Prostate gland (tissue), 2 donors: ENCODE measurements at regions not wholly inside any gene's neighbourhood (a gene's known extent, or its start where the extent isn't known, plus 50 kb on each side); places are given as distances from the start of the nearest gene placed in this dataset.

Source experiments
- DNase-seq: peaks from one replicate; pipeline ENCODE4 v3.0.0-alpha.2; 2019; ENCODE audit warnings: low spot score
- H3K27ac ChIP-seq, 2 donors: fragments of 200-600 bp; sonication (generic); 2 replicates each; pipeline ENCODE4 v1.5.1; 2017 to 2019
- H3K27me3 ChIP-seq: fragments of 200-600 bp; sonication (generic); replicated peaks from 2 replicates; pipeline ENCODE4 v1.5.1; 2019; ENCODE audit not compliant: insufficient read depth
- H3K36me3 ChIP-seq, 2 donors: fragments of 200-600 bp; sonication (generic); 1 replicate in 1 of 2; 2 replicates in 1 of 2; pipeline versions ENCODE4 v1.5.1 to v1.8.1; 2017 to 2019
- H3K4me1 ChIP-seq: fragments of 200-600 bp; sonication (generic); replicated peaks from 2 replicates; pipeline ENCODE4 v1.5.1; 2019
- H3K4me3 ChIP-seq, 2 donors: fragments of 200-600 bp; sonication (generic); 2 replicates each; pipeline ENCODE4 v1.5.1; 2017 to 2019
- H3K9me3 ChIP-seq: fragments of 200-600 bp; sonication (generic); 2 replicates; pipeline ENCODE4 v1.5.1; 2017
- CTCF ChIP-seq, 4 experiments: fragments of 200-600 bp in 2 of 4; fragments of 450-650 bp in 2 of 4; sonication (generic) in 2 of 4; IDR thresholded peaks; 1 replicate in 3 of 4; 2 replicates in 1 of 4; pipeline ENCODE4 v1.5.1; 2016 to 2019; ENCODE audit warnings: antibody characterized with exemption in 4 of 4, mild to moderate bottlenecking in 2 of 4, moderate library complexity in 2 of 4
- POLR2A ChIP-seq: fragments of 450-650 bp; IDR thresholded peaks from one replicate; pipeline ENCODE4 v1.6.1; 2016; ENCODE audit warnings: antibody characterized with exemption, mild to moderate bottlenecking
- POLR2AphosphoS5 ChIP-seq: sonication (generic); formaldehyde crosslinking; IDR thresholded peaks from one replicate; pipeline ENCODE4 v1.6.1; 2017; ENCODE audit warnings: antibody characterized with exemption
- WGBS: methylation state at CpG from one replicate; pipeline ENCODE4 v1.1.5; 2018; 5-methylcytosine and 5-hydroxymethylcytosine counted together
- intact Hi-C: fragments of 100-400 bp; cut with DNase I; formaldehyde crosslinking; loops from one replicate; pipeline ENCODE4 v1.14.2; 2022

- TF ChIP-seq POLR2A (no peak), CTCF (IDR thresholded peaks at IDR 0.05) (no peak), POLR2AphosphoS5 (no peak)
- Histone ChIP-seq H3K27ac (no peak overlapping the region), H3K4me1 (no peaks in the 10 kb centered on the region), H3K36me3 (no peaks in the 10 kb centered on the region), H3K9me3 (no peaks in the 10 kb centered on the region), H3K27me3 (no peaks in the 10 kb centered on the region), H3K4me3 (no peak overlapping the region)
- DNase-seq: no peak
- 58% methylated on average over 5 of the region's 5 CpGs for WGBS
- intact Hi-C loops: no loop called here
Observed at GRCh38 chr11:91717169-91717568, 507.4 kb upstream of the FAT3 start.

GRCh38 chr11:91707652-91708482 is 516.8 kb upstream of the FAT3 start:
- TF ChIP-seq POLR2AphosphoS5: no peak
- TF ChIP-seq POLR2A: no peak
- TF ChIP-seq CTCF (IDR thresholded peaks at IDR 0.05): no peak
- no peak overlapping the region for H3K4me3 ChIP-seq
- no peak overlapping the region for H3K27ac ChIP-seq
- no peaks in the 10 kb centered on the region for H3K36me3 ChIP-seq
- WGBS: 35% methylated on average over 2 of the region's 2 CpGs
- intact Hi-C loops: no loop called here
- no peaks in the 10 kb centered on the region for H3K9me3 ChIP-seq
- no peaks in the 10 kb centered on the region for H3K4me1 ChIP-seq
- no peak for DNase-seq
- no peaks in the 10 kb centered on the region for H3K27me3 ChIP-seq

- Histone ChIP-seq H3K27ac (no peak overlapping the region), H3K27me3 (no peaks in the 10 kb centered on the region), H3K9me3 (no peaks in the 10 kb centered on the region), H3K36me3 (no peaks in the 10 kb centered on the region), H3K4me3 (no peak overlapping the region), H3K4me1 (no peaks in the 10 kb centered on the region)
- 60% methylated on average over 1 of the region's 1 CpG for WGBS
- no peak for DNase-seq
- no peak for TF ChIP-seq CTCF (IDR thresholded peaks at IDR 0.05)
- no peak for TF ChIP-seq POLR2A
- TF ChIP-seq POLR2AphosphoS5: no peak
- intact Hi-C loops: no loop called here
Observed at GRCh38 chr11:91703042-91703441, 521.6 kb upstream of the FAT3 start.

- TF ChIP-seq POLR2A: no peak
- TF ChIP-seq CTCF (IDR thresholded peaks at IDR 0.05): no peak
- WGBS: 55% methylated on average over 2 of the region's 2 CpGs
- intact Hi-C loops: no loop called here
Observed at GRCh38 chr11:91700854-91701253, 523.8 kb upstream of the FAT3 start.

GRCh38 chr11:91698845-91699244 is 525.8 kb upstream of the FAT3 start:
- no peak for TF ChIP-seq POLR2A
- no peak for TF ChIP-seq CTCF (IDR thresholded peaks at IDR 0.05)
- TF ChIP-seq POLR2AphosphoS5: no peak
- Histone ChIP-seq H3K4me3 (no peak overlapping the region), H3K27me3 (no peaks in the 10 kb centered on the region), H3K9me3 (no peaks in the 10 kb centered on the region), H3K27ac (no peak overlapping the region), H3K36me3 (no peaks in the 10 kb centered on the region), H3K4me1 (no peaks in the 10 kb centered on the region)
- intact Hi-C loops: no loop called here
- 48% methylated on average over 2 of the region's 2 CpGs for WGBS
- no peak for DNase-seq

More at GRCh38 chr11:91700854-91701253, 523.8 kb upstream of the FAT3 start:
- no peaks in the 10 kb centered on the region for H3K27me3 ChIP-seq
- no peak overlapping the region for H3K4me3 ChIP-seq
- no peaks in the 10 kb centered on the region for H3K4me1 ChIP-seq
- no peaks in the 10 kb centered on the region for H3K9me3 ChIP-seq
- no peak for DNase-seq
- no peaks in the 10 kb centered on the region for H3K36me3 ChIP-seq
- H3K27ac ChIP-seq: no peak overlapping the region
